SK-N-SH (cell line): ENCODE measurements at regions not wholly inside any gene's neighbourhood (a gene's known extent, or its start where the extent isn't known, plus 50 kb on each side); places are given as distances from the start of the nearest gene placed in this dataset.

ENCODE experiments used
- CHD2 ChIP-seq: fragments of 150-350 bp; IDR thresholded peaks from 2 replicates; pipeline ENCODE4 v1.6.1; 2018; ENCODE audit warnings: low read length; ENCODE audit not compliant: partially characterized antibody
- EZH2phosphoT487 ChIP-seq: fragments of 200-600 bp; sonication (generic); IDR thresholded peaks from 2 replicates; pipeline ENCODE4 v1.6.1; 2017; ENCODE audit warnings: low read depth, mixed run types, mild to moderate bottlenecking, antibody characterized with exemption, moderate library complexity, borderline replicate concordance
- FOSL2 ChIP-seq: IDR thresholded peaks from 2 replicates; pipeline ENCODE4 v1.4.0; 2012; ENCODE audit warnings: low read depth, mild to moderate bottlenecking, moderate library complexity, borderline replicate concordance
- FOXJ3 ChIP-seq: sonication (generic); formaldehyde crosslinking; IDR thresholded peaks from 2 replicates; pipeline ENCODE4 v1.5.1; 2020; ENCODE audit warnings: mild to moderate bottlenecking, missing genetic modification reagents
- FOXM1 ChIP-seq: IDR thresholded peaks from 2 replicates; pipeline ENCODE4 v1.4.0; 2012; ENCODE audit warnings: low read depth, mild to moderate bottlenecking
- GABPA ChIP-seq: IDR thresholded peaks from 2 replicates; pipeline ENCODE4 v1.4.0; 2012; ENCODE audit warnings: low read depth, mild to moderate bottlenecking
- GATA2 ChIP-seq: sonication (generic); formaldehyde crosslinking; IDR thresholded peaks from 2 replicates; pipeline ENCODE4 v1.5.0; 2020; ENCODE audit warnings: mild to moderate bottlenecking, missing genetic modification reagents
- JUND ChIP-seq: IDR thresholded peaks from 2 replicates; pipeline ENCODE4 v1.4.0; 2012
- MEF2A ChIP-seq: IDR thresholded peaks from 2 replicates; pipeline ENCODE4 v1.4.0; 2012; ENCODE audit warnings: low read depth, borderline replicate concordance
- MXI1 ChIP-seq: IDR thresholded peaks from 2 replicates; pipeline ENCODE4 v1.6.1; 2012; ENCODE audit warnings: mild to moderate bottlenecking, low read depth, low read length, improper control_type of control experiment
- NFIC ChIP-seq: IDR thresholded peaks from 2 replicates; pipeline ENCODE4 v1.4.0; 2012; ENCODE audit warnings: borderline replicate concordance
- NRF1 ChIP-seq: IDR thresholded peaks from 2 replicates; pipeline ENCODE4 v1.6.1; 2012; ENCODE audit warnings: low read depth, mild to moderate bottlenecking, low read length
- POLR2AphosphoS5 ChIP-seq: IDR thresholded peaks from 2 replicates; pipeline ENCODE4 v1.6.1; 2012; ENCODE audit warnings: low read depth, low read length
- RAD21 ChIP-seq: IDR thresholded peaks from 2 replicates; pipeline ENCODE4 v1.6.1; 2012; ENCODE audit warnings: mild to moderate bottlenecking, low read length
- RCOR1 ChIP-seq: fragments of 150-350 bp; IDR thresholded peaks from 2 replicates; pipeline ENCODE4 v1.6.1; 2017; ENCODE audit warnings: antibody characterized with exemption, low read length
- RFX5 ChIP-seq: IDR thresholded peaks from 2 replicates; pipeline ENCODE4 v1.6.1; 2012; ENCODE audit warnings: mild to moderate bottlenecking, improper control_type of control experiment, low read length
- RXRA ChIP-seq: IDR thresholded peaks from 2 replicates; pipeline ENCODE4 v1.4.0; 2012; ENCODE audit warnings: low read depth, mild to moderate bottlenecking, borderline replicate concordance
- SIN3A ChIP-seq: IDR thresholded peaks from 2 replicates; pipeline ENCODE4 v1.6.1; 2012; ENCODE audit warnings: low read depth, mild to moderate bottlenecking, low read length, moderate library complexity, borderline replicate concordance
- SMC3 ChIP-seq: IDR thresholded peaks from 2 replicates; pipeline ENCODE4 v1.6.1; 2012; ENCODE audit warnings: low read depth, low read length, improper control_type of control experiment
- TAF1 ChIP-seq: IDR thresholded peaks from 2 replicates; pipeline ENCODE4 v1.6.1; 2012; ENCODE audit warnings: low read depth, mild to moderate bottlenecking, low read length, moderate library complexity, borderline replicate concordance
- YY1 ChIP-seq: IDR thresholded peaks from 2 replicates; pipeline ENCODE4 v1.4.0; 2012; ENCODE audit warnings: low read depth, mild to moderate bottlenecking
- TF ChIP-seq, protein P1 (sequence below): IDR thresholded peaks from 2 replicates; pipeline ENCODE4 v1.6.1; 2012; ENCODE audit warnings: mild to moderate bottlenecking, low read depth, low read length, moderate library complexity
- TF ChIP-seq, protein P2 (sequence below): IDR thresholded peaks from 2 replicates; pipeline ENCODE4 v1.4.0; 2012; ENCODE audit warnings: low read depth, borderline replicate concordance
- TF ChIP-seq, protein P3 (sequence below): fragments of 200-600 bp; sonication (generic); IDR thresholded peaks from 2 replicates; pipeline ENCODE4 v1.6.1; 2017; ENCODE audit warnings: antibody characterized with exemption, mild to moderate bottlenecking, moderate library complexity

DNA sequence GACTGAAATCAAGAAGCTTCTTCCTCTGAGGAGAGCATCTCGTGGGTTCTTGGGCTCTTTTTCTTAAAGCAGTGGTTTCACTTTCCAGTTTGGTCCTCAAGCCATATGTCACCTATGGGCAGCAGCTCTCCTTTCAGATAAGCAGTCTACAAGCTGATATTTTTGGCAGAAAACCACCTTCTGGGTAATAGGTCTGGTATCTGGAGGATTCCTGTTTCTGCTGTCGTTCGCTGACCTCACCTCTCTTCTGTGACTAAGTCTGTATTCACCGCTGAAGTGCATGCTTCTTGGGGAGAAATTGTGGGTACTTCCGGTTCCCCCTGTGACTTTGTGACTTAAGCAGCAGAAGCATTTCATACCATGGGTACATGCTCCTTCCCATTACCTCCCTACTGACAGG is 193.6 kb downstream of the EDN1 start (continued):
- no peak for TF ChIP-seq FOXJ3
- TF ChIP-seq YY1, result 0 out of 2 replicates have a peak, but pooled peaks have one; percentile 31
- TF ChIP-seq SMC3, result no peak
- no peak for TF ChIP-seq CHD2
- peak; percentile 86 for TF ChIP-seq MEF2A
- no peak for TF ChIP-seq TAF1
- TF ChIP-seq SIN3A, result peak; percentile 42; the same call in 1 of the 2 replicates
- TF ChIP-seq FOSL2, result peak; percentile 97
- peak; percentile 96 for TF ChIP-seq JUND
- TF ChIP-seq RAD21, result no peak
- peak; percentile 89; the same call in 1 of the 2 replicates for TF ChIP-seq RXRA
- TF ChIP-seq NFIC, result peak; percentile 96
- peak; percentile 62 for TF ChIP-seq GABPA
- peak; percentile 70; the same call in 1 of the 2 replicates for TF ChIP-seq POLR2AphosphoS5
- TF ChIP-seq, protein P1, sequence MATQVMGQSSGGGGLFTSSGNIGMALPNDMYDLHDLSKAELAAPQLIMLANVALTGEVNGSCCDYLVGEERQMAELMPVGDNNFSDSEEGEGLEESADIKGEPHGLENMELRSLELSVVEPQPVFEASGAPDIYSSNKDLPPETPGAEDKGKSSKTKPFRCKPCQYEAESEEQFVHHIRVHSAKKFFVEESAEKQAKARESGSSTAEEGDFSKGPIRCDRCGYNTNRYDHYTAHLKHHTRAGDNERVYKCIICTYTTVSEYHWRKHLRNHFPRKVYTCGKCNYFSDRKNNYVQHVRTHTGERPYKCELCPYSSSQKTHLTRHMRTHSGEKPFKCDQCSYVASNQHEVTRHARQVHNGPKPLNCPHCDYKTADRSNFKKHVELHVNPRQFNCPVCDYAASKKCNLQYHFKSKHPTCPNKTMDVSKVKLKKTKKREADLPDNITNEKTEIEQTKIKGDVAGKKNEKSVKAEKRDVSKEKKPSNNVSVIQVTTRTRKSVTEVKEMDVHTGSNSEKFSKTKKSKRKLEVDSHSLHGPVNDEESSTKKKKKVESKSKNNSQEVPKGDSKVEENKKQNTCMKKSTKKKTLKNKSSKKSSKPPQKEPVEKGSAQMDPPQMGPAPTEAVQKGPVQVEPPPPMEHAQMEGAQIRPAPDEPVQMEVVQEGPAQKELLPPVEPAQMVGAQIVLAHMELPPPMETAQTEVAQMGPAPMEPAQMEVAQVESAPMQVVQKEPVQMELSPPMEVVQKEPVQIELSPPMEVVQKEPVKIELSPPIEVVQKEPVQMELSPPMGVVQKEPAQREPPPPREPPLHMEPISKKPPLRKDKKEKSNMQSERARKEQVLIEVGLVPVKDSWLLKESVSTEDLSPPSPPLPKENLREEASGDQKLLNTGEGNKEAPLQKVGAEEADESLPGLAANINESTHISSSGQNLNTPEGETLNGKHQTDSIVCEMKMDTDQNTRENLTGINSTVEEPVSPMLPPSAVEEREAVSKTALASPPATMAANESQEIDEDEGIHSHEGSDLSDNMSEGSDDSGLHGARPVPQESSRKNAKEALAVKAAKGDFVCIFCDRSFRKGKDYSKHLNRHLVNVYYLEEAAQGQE, result no peak
- no peak for TF ChIP-seq EZH2phosphoT487
- no peak for TF ChIP-seq MXI1
- TF ChIP-seq GATA2, result no peak
- TF ChIP-seq, protein P2, sequence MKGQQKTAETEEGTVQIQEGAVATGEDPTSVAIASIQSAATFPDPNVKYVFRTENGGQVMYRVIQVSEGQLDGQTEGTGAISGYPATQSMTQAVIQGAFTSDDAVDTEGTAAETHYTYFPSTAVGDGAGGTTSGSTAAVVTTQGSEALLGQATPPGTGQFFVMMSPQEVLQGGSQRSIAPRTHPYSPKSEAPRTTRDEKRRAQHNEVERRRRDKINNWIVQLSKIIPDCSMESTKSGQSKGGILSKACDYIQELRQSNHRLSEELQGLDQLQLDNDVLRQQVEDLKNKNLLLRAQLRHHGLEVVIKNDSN, result 0 out of 2 replicates have a peak, but pooled peaks have one; percentile 26
- TF ChIP-seq NRF1, result no peak
- no peak for TF ChIP-seq RCOR1
- peak; percentile 76; the same call in 1 of the 2 replicates for TF ChIP-seq FOXM1
- TF ChIP-seq, protein P3, sequence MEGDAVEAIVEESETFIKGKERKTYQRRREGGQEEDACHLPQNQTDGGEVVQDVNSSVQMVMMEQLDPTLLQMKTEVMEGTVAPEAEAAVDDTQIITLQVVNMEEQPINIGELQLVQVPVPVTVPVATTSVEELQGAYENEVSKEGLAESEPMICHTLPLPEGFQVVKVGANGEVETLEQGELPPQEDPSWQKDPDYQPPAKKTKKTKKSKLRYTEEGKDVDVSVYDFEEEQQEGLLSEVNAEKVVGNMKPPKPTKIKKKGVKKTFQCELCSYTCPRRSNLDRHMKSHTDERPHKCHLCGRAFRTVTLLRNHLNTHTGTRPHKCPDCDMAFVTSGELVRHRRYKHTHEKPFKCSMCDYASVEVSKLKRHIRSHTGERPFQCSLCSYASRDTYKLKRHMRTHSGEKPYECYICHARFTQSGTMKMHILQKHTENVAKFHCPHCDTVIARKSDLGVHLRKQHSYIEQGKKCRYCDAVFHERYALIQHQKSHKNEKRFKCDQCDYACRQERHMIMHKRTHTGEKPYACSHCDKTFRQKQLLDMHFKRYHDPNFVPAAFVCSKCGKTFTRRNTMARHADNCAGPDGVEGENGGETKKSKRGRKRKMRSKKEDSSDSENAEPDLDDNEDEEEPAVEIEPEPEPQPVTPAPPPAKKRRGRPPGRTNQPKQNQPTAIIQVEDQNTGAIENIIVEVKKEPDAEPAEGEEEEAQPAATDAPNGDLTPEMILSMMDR, result no peak
- TF ChIP-seq RFX5, result no peak
